IMR-90 (cell line): ENCODE measurements at regions not wholly inside any gene's neighbourhood (a gene's known extent, or its start where the extent isn't known, plus 50 kb on each side); places are given as distances from the start of the nearest gene placed in this dataset.

Experiments used
- ATAC-seq: fragments of 200-7000 bp; cut with Tn5 transposase; 2 replicates; pipeline ENCODE4 v1.9.1; 2020; ENCODE audit warnings: low read depth, mild to moderate bottlenecking, moderate library complexity
- BruUV-seq: library from RNA; stranded (reverse); fragments of 400-500 nt; replicated peaks from 2 replicates; lab custom pipeline; 2021; lab: Mats Ljungman, UMichigan
- CTCF ChIA-PET: fragments of 300-600 bp; formaldehyde crosslinking; extraction: SDS; loops from one replicate; lab custom pipeline; 2021; ENCODE audit warnings: antibody characterized with exemption; lab: Yijun Ruan, JAX
- POLR2A ChIA-PET: fragments of 300-600 bp; sonication (Branson Sonifier 250); formaldehyde crosslinking; loops from one replicate; lab custom pipeline; 2022; ENCODE audit warnings: antibody characterized with exemption; ENCODE audit not compliant: unreplicated experiment; lab: Charles Lee
- DNase-seq: peaks from one replicate; pipeline ENCODE4 v3.0.0; 2013
- H2AFZ ChIP-seq: replicated peaks from 2 replicates; pipeline ENCODE3; 2013; ENCODE audit warnings: low read length, mild to moderate bottlenecking; ENCODE audit not compliant: poor library complexity
- H2AK5ac ChIP-seq: 2 replicates; pipeline ENCODE4 v1.6.1; 2013; ENCODE audit warnings: low read depth, low read length, inconsistent platforms
- H2AK9ac ChIP-seq: replicated peaks from 2 replicates; pipeline ENCODE3; 2013; ENCODE audit warnings: mild to moderate bottlenecking, low read depth, low read length, moderate library complexity; ENCODE audit not compliant: poor library complexity
- H2BK120ac ChIP-seq: 2 replicates; pipeline ENCODE4 v1.6.1; 2013; ENCODE audit warnings: low read depth, low read length, inconsistent platforms
- H2BK15ac ChIP-seq: 3 replicates; pipeline ENCODE4 v1.6.1; 2013; ENCODE audit warnings: low read depth, low read length, inconsistent platforms
- H2BK20ac ChIP-seq: 2 replicates; pipeline ENCODE4 v1.6.1; 2013; ENCODE audit warnings: low read depth, mild to moderate bottlenecking, inconsistent platforms, low read length, moderate library complexity
- H2BK5ac ChIP-seq: 2 replicates; pipeline ENCODE4 v1.6.1; 2013; ENCODE audit warnings: mild to moderate bottlenecking, low read depth, low read length, inconsistent platforms; ENCODE audit not compliant: poor library complexity, severe bottlenecking
- H3K14ac ChIP-seq: replicated peaks from 2 replicates; pipeline ENCODE4 v1.6.1; 2013; ENCODE audit warnings: low read depth, low read length, inconsistent platforms
- H3K18ac ChIP-seq: 2 replicates; pipeline ENCODE4 v1.6.1; 2013; ENCODE audit warnings: low read depth, low read length, control low read depth
- H3K23ac ChIP-seq: 2 replicates; pipeline ENCODE4 v1.6.1; 2013; ENCODE audit warnings: low read depth, low read length, inconsistent platforms
- H3K27ac ChIP-seq: 2 replicates; pipeline ENCODE4 v1.5.1; 2013; ENCODE audit warnings: mild to moderate bottlenecking, control low read depth, low read length; ENCODE audit not compliant: insufficient read depth
- H3K27me3 ChIP-seq: 2 replicates; pipeline ENCODE4 v1.6.1; 2013; ENCODE audit warnings: low read length; ENCODE audit not compliant: control insufficient read depth, insufficient read depth
- H3K36me3 ChIP-seq: 2 replicates; pipeline ENCODE4 v1.6.1; 2013; ENCODE audit warnings: low read length, mixed read lengths; ENCODE audit not compliant: control insufficient read depth, insufficient read depth
- H3K4ac ChIP-seq: 2 replicates; pipeline ENCODE4 v1.6.1; 2013; ENCODE audit warnings: low read depth, low read length, inconsistent platforms
- H3K4me1 ChIP-seq: 2 replicates; pipeline ENCODE4 v1.6.1; 2013; ENCODE audit warnings: low read length, mixed read lengths; ENCODE audit not compliant: control insufficient read depth, insufficient read depth
- H3K4me2 ChIP-seq: 2 replicates; pipeline ENCODE4 v1.6.1; 2013; ENCODE audit warnings: low read depth, mild to moderate bottlenecking, control low read depth, low read length, moderate library complexity
- H3K4me3 ChIP-seq: 2 replicates; pipeline ENCODE4 v1.5.1; 2013; ENCODE audit warnings: low read depth, mild to moderate bottlenecking, control low read depth, low read length, moderate library complexity; ENCODE audit not compliant: insufficient read depth
- H3K56ac ChIP-seq: 2 replicates; pipeline ENCODE4 v1.6.1; 2013; ENCODE audit warnings: low read length, inconsistent platforms; ENCODE audit not compliant: insufficient read depth; ENCODE audit errors: extremely low read depth
- H3K79me1 ChIP-seq, 2 experiments: 2 replicates each; pipeline ENCODE4 v1.6.1; 2013; ENCODE audit warnings: low read length in 2 of 2, inconsistent platforms in 1 of 2, low read depth in 1 of 2
- H3K9ac ChIP-seq: 2 replicates; pipeline ENCODE4 v1.6.1; 2013; ENCODE audit warnings: low read depth, low read length, control low read depth
- H3K9me1 ChIP-seq: 2 replicates; pipeline ENCODE4 v1.6.1; 2013; ENCODE audit warnings: low read length, inconsistent platforms; ENCODE audit not compliant: insufficient read depth
- H3K9me3 ChIP-seq: 2 replicates; pipeline ENCODE4 v1.6.1; 2013; ENCODE audit warnings: low read length; ENCODE audit not compliant: control insufficient read depth, insufficient read depth
- H4K20me1 ChIP-seq: 2 replicates; pipeline ENCODE4 v1.6.1; 2013; ENCODE audit warnings: low read length, inconsistent platforms; ENCODE audit not compliant: insufficient read depth
- H4K5ac ChIP-seq: 2 replicates; pipeline ENCODE4 v1.6.1; 2013; ENCODE audit warnings: mild to moderate bottlenecking, low read depth, low read length, control low read depth
- H4K8ac ChIP-seq, 2 experiments: 2 replicates each; pipeline ENCODE4 v1.6.1; 2013; ENCODE audit warnings: low read depth in 2 of 2, low read length in 2 of 2, control low read depth in 1 of 2, inconsistent platforms in 1 of 2
- H4K91ac ChIP-seq: 2 replicates; pipeline ENCODE4 v1.6.1; 2013; ENCODE audit warnings: low read depth, low read length, inconsistent platforms; ENCODE audit not compliant: insufficient read depth
- BHLHE40 ChIP-seq: fragments of 150-350 bp; IDR thresholded peaks from 2 replicates; pipeline ENCODE4 v1.6.1; 2016; ENCODE audit warnings: mild to moderate bottlenecking, low read depth, low read length
- MXI1 ChIP-seq: IDR thresholded peaks from 2 replicates; pipeline ENCODE4 v1.6.1; 2012; ENCODE audit warnings: low read depth, mild to moderate bottlenecking, low read length, moderate library complexity, borderline replicate concordance
- RFX5 ChIP-seq: IDR thresholded peaks from 2 replicates; pipeline ENCODE4 v1.8.0; 2012; ENCODE audit warnings: low read depth, mild to moderate bottlenecking, low read length, moderate library complexity
- WGBS, 2 experiments: methylation state at CpG; one replicate each; pipeline versions ENCODE4 v1.1.5 to v1.1.7; 2013; ENCODE audit warnings: missing lambda C conversion rate in 2 of 2; ENCODE audit not compliant: insufficient read length in 1 of 2; ENCODE audit errors: extremely low coverage in 2 of 2; 5-methylcytosine and 5-hydroxymethylcytosine counted together
- dilution Hi-C: fragments of 300-500 bp; cut with HindIII; formaldehyde crosslinking; loops from one replicate; pipeline ENCODE4 v1.14.3; 2018; ENCODE audit warnings: low sequenced_read_pairs; ENCODE audit not compliant: unreplicated experiment
- in situ Hi-C: fragments of 300-500 bp; cut with MboI; formaldehyde crosslinking; loops from 3 replicates; pipeline ENCODE4 v1.14.3; 2019; ENCODE audit warnings: low sequenced_read_pairs, inconsistent platforms, mixed read lengths
- intact Hi-C: fragments of 100-400 bp; cut with micrococcal nuclease; formaldehyde crosslinking; loops from 2 replicates; pipeline ENCODE4 v1.10.0; 2022

DNA sequence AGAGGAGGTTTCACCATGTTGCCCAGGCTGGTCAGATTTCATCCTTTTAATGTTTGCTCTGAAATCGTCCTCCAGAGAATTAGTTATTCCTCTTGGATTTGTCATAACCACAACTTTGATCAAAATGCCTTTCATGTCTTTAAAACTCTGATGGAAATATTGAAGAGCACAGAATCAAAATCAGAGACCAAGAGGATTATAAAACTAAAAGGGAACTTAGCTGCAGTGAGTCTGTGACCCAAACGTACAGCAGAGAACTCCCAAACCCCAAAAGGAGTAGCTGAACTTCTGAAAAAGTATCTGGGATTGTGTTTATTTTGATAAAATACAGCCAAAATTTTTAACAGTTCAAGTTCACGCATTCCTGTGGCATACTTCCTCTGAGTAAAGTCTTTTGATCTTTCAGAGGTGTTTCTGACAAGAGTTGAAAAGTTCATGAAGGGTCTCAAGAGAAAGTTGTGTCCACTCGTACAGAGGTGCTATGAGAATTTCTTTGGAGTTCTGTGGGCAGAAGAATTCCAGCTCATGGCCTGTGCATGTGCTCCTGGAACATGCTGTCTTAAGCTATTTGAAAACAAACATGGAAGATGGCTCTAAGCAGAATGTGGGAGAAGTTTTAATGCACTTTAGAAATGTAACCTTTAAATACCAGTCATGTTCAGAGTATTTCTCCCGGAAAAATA lies 124.0 kb downstream of the ESM1 start:
- in situ Hi-C loops = loop anchor here (5.0 kb wide), 1 partner anchor 344 kb away; the partner anchor contains the start of gene SNX18
- Histone ChIP-seq H3K4me3 (no peak overlapping the region), H3K9me1 (peaks cover 5% of the 10 kb centered on the region), H3K4ac (peak overlapping the region; percentile 1; the same call in 1 of the 2 replicates), H3K27ac (peak overlapping the region; percentile 45; the same call in 1 of the 2 replicates), H3K4me2 (peak overlapping the region; percentile 44), H3K4me1 (peaks cover 8% of the 10 kb centered on the region), H3K36me3 (no peaks in the 10 kb centered on the region), H2BK20ac (peak overlapping the region; percentile 2; the same call in 1 of the 2 replicates), H4K20me1 (no peaks in the 10 kb centered on the region), H3K27me3 (no peaks in the 10 kb centered on the region), H4K91ac (no peak overlapping the region), H2BK5ac (peak overlapping the region; percentile 46), H3K23ac (no peak overlapping the region), H3K9ac (no peak overlapping the region), H3K18ac (peak overlapping the region; percentile 28; the same call in 1 of the 2 replicates), H3K9me3 (peaks cover 18% of the 10 kb centered on the region), H2AK9ac (no peak overlapping the region), H3K14ac (no peak overlapping the region), H2BK120ac (peak overlapping the region; percentile 7; the same call in 1 of the 2 replicates), H2BK15ac (no peak overlapping the region), H2AK5ac (0 out of 2 replicates have a peak overlapping the region, but pooled peaks have one; percentile 43), H4K5ac (no peak overlapping the region; the same call in 1 of the 2 replicates), H3K56ac (no peak overlapping the region), H3K79me1 (no peaks in the 10 kb centered on the region), H2AFZ (no peak overlapping the region), H4K8ac (peak overlapping the region in 1 of 2 experiments; percentile 48; a peak in 1 of 4 replicates)
- CTCF ChIA-PET = interaction anchor here (0.6 to 1.3 kb wide), 4 partner anchors 9 to 344 kb away, joined by 3 to 5 read pairs (median 3); no protein-coding TSS in a partner anchor
- TF ChIP-seq BHLHE40 = peak; percentile 56; the same call in 1 of the 2 replicates
- TF ChIP-seq MXI1 = peak; percentile 92; the same call in 1 of the 2 replicates
- no peak for TF ChIP-seq RFX5
- intact Hi-C loops = loop anchor here (10.0 kb wide), 1 partner anchor 417 kb away; no protein-coding TSS in a partner anchor
- ATAC-seq (peak; percentile 96), DNase-seq (peak; percentile 67)
- POLR2A ChIA-PET = no interaction called here
- BruUV-seq = no TSS peak
- 0% methylated on average over 1 of the region's 5 CpGs; no CpG with 5 or more reads in 1 of the 2 experiments for WGBS, 2 experiments
- dilution Hi-C loops = no loop called here
